HL-60 (cell line): ENCODE measurements at regions not wholly inside any gene's neighbourhood (a gene's known extent, or its start where the extent isn't known, plus 50 kb on each side); places are given as distances from the start of the nearest gene placed in this dataset.
"Not testable (repeated sequence)": the region's sequence is repeated elsewhere in the genome, so short reads cannot be mapped to it uniquely, and the experiment has no call there.

Source experiments
- DNase-seq, 2 experiments: peaks; one replicate each; pipeline ENCODE4 v3.0.0-alpha.2; 2010 to 2020; ENCODE audit warnings: low read depth in 1 of 2, low spot score in 1 of 2
- H3K27ac ChIP-seq: fragments of 250-450 bp; sonication (Bioruptor Pico); replicated peaks from 2 replicates; pipeline ENCODE4 v1.5.1; 2020; ENCODE audit warnings: mild to moderate bottlenecking, moderate library complexity
- H3K27me3 ChIP-seq: fragments of 250-450 bp; sonication (Bioruptor Pico); 2 replicates; pipeline ENCODE4 v1.5.1; 2021; ENCODE audit warnings: mild to moderate bottlenecking, moderate library complexity; ENCODE audit not compliant: insufficient read depth, poor library complexity, severe bottlenecking
- H3K4me3 ChIP-seq: replicated peaks from 2 replicates; pipeline ENCODE4 v1.5.1; 2011; ENCODE audit warnings: mild to moderate bottlenecking, control low read depth, low read length; ENCODE audit not compliant: insufficient read depth
- CTCF ChIP-seq: IDR thresholded peaks from one replicate; pipeline ENCODE4 v1.5.1; 2011; ENCODE audit warnings: low read length, control low read depth, inconsistent platforms; ENCODE audit not compliant: insufficient read depth
- GABPA ChIP-seq: IDR thresholded peaks from 2 replicates; pipeline ENCODE4 v1.6.1; 2012; ENCODE audit warnings: low read depth
- POLR2AphosphoS5 ChIP-seq: IDR thresholded peaks from 2 replicates; pipeline ENCODE4 v1.6.1; 2012; ENCODE audit warnings: low read depth
- REST ChIP-seq: IDR thresholded peaks from 2 replicates; pipeline ENCODE4 v1.6.1; 2012; ENCODE audit warnings: low read depth; ENCODE audit not compliant: insufficient replicate concordance
- SPI1 ChIP-seq: IDR thresholded peaks from 2 replicates; pipeline ENCODE4 v1.6.1; 2012; ENCODE audit warnings: low read depth, mild to moderate bottlenecking, borderline replicate concordance

- no peak overlapping the region for H3K4me3 ChIP-seq
- H3K27ac ChIP-seq, result no peak overlapping the region
- no peak for DNase-seq
- no peaks in the 10 kb centered on the region for H3K27me3 ChIP-seq
- TF ChIP-seq SPI1 (no peak), GABPA (no peak), POLR2AphosphoS5 (no peak)
These were observed 82.2 kb upstream of the RMP24 start for GRCh38 chr18:35890323-35890722.

- TF ChIP-seq REST, result no peak
- TF ChIP-seq POLR2AphosphoS5, result no peak
- TF ChIP-seq GABPA, result no peak
- TF ChIP-seq CTCF, result no peak
- no peak for TF ChIP-seq SPI1
- no peak for DNase-seq
- H3K27me3 ChIP-seq, result no peaks in the 10 kb centered on the region
- H3K4me3 ChIP-seq, result no peak overlapping the region
- H3K27ac ChIP-seq, result no peak overlapping the region
These were observed 80.4 kb upstream of the RMP24 start for GRCh38 chr18:35892118-35892517.

GRCh38 chr18:35897481-35897880 is 75.0 kb upstream of the RMP24 start:
- DNase-seq, H3K27ac ChIP-seq, H3K4me3 ChIP-seq, H3K27me3 ChIP-seq: not testable (repeated sequence)

GRCh38 chr18:35904389-35905037 is 68.0 kb upstream of the RMP24 start:
- no peaks in the 10 kb centered on the region for H3K27me3 ChIP-seq
- TF ChIP-seq GABPA (no peak), SPI1 (no peak), CTCF (no peak), REST (no peak), POLR2AphosphoS5 (no peak)
- H3K27ac ChIP-seq, result no peak overlapping the region
- DNase-seq, result no peak
- H3K4me3 ChIP-seq, result no peak overlapping the region

GRCh38 chr18:35905436-35905835 is 67.0 kb upstream of the RMP24 start:
- Histone ChIP-seq H3K27ac (no peak overlapping the region), H3K27me3 (no peaks in the 10 kb centered on the region), H3K4me3 (no peak overlapping the region)
- no peak for DNase-seq
- TF ChIP-seq CTCF, result no peak
- no peak for TF ChIP-seq SPI1
- no peak for TF ChIP-seq POLR2AphosphoS5
- no peak for TF ChIP-seq GABPA
- no peak for TF ChIP-seq REST

- not testable (repeated sequence) for DNase-seq
These were observed 66.2 kb upstream of the RMP24 start for GRCh38 chr18:35906291-35906690.

More at GRCh38 chr18:35906291-35906690, 66.2 kb upstream of the RMP24 start:
- not testable (repeated sequence) for H3K4me3 ChIP-seq, H3K27me3 ChIP-seq, H3K27ac ChIP-seq
